GM12878 (cell line): ENCODE measurements at regions not wholly inside any gene's neighbourhood (a gene's known extent, or its start where the extent isn't known, plus 50 kb on each side); places are given as distances from the start of the nearest gene placed in this dataset.

Experiments used
- ATAC-seq: fragments of 200-7000 bp; cut with Tn5 transposase; 3 replicates; pipeline ENCODE4 v1.9.1; 2020; ENCODE audit warnings: mild to moderate bottlenecking, moderate library complexity
- BruUV-seq: library from RNA; stranded (reverse); fragments of 400-500 nt; replicated peaks from 2 replicates; lab custom pipeline; 2021; lab: Mats Ljungman, UMichigan
- CTCF ChIA-PET: fragments of 300-600 bp; sonication (Branson Sonifier 250); formaldehyde crosslinking; extraction: SDS; loops from one replicate; lab custom pipeline; 2021; ENCODE audit warnings: inconsistent platforms; lab: Yijun Ruan, JAX
- POLR2A ChIA-PET: fragments of 350-600 bp; formaldehyde crosslinking; extraction: SDS; loops from one replicate; lab custom pipeline; 2021; ENCODE audit warnings: inconsistent platforms; lab: Charles Lee
- RAD21 ChIA-PET: fragments of 300-600 bp; sonication (Branson Sonifier 250); formaldehyde crosslinking; loops from one replicate; lab custom pipeline; 2023; ENCODE audit warnings: antibody characterized with exemption; ENCODE audit not compliant: unreplicated experiment; lab: Charles Lee
- SMC1A ChIA-PET: fragments of 300-600 bp; sonication (Branson Sonifier 250); formaldehyde crosslinking; loops from one replicate; lab custom pipeline; 2023; ENCODE audit not compliant: unreplicated experiment, uncharacterized antibody; lab: Charles Lee
- DNase-seq: peaks from one replicate; pipeline ENCODE4 v3.0.0-alpha.2; 2011; ENCODE audit warnings: low read depth, low spot score
- FAIRE-seq: peaks from 3 replicates; lab custom pipeline; 2011; peaks lifted over from hg19 to GRCh38; lab: Jason Lieb, UNC
- H2AFZ ChIP-seq: 2 replicates; pipeline ENCODE4 v1.6.0; 2011; ENCODE audit warnings: low read depth, low read length, control low read depth; ENCODE audit not compliant: control insufficient read depth
- H3K27ac ChIP-seq: 2 replicates; pipeline ENCODE4 v1.5.1; 2011; ENCODE audit warnings: control low read depth; ENCODE audit not compliant: control insufficient read depth, insufficient read depth
- H3K27me3 ChIP-seq, 2 experiments: replicated peaks in 1 of 2; 2 replicates each; pipeline versions ENCODE4 v1.6.0 to v1.6.1; 2011; ENCODE audit warnings: low read length in 1 of 2; ENCODE audit not compliant: control insufficient read depth in 2 of 2, insufficient read depth in 2 of 2
- H3K36me3 ChIP-seq, 2 experiments: 2 replicates each; pipeline ENCODE4 v1.5.1; 2011; ENCODE audit warnings: low read length in 1 of 2; ENCODE audit not compliant: control insufficient read depth in 2 of 2, insufficient read depth in 2 of 2
- H3K4me1 ChIP-seq: 2 replicates; pipeline ENCODE4 v1.6.1; 2011; ENCODE audit warnings: mild to moderate bottlenecking, low read length, moderate library complexity, mixed read lengths; ENCODE audit not compliant: control insufficient read depth, insufficient read depth
- H3K4me2 ChIP-seq: 2 replicates; pipeline ENCODE4 v1.6.0; 2011; ENCODE audit warnings: control low read depth; ENCODE audit not compliant: control insufficient read depth, insufficient read depth
- H3K4me3 ChIP-seq: fragments of 200-600 bp; sonication (generic); 2 replicates; pipeline ENCODE4 v1.5.1; 2016
- H3K79me2 ChIP-seq: 2 replicates; pipeline ENCODE4 v1.6.0; 2011; ENCODE audit warnings: low read length; ENCODE audit not compliant: control insufficient read depth, insufficient read depth
- H3K9ac ChIP-seq: 2 replicates; pipeline ENCODE4 v1.8.0; 2011; ENCODE audit warnings: low read length, control low read depth, mixed read lengths; ENCODE audit not compliant: control insufficient read depth, insufficient read depth
- H3K9me3 ChIP-seq: replicated peaks from 3 replicates; pipeline ENCODE4 v1.5.1; 2011; ENCODE audit warnings: mild to moderate bottlenecking, low read length; ENCODE audit not compliant: control insufficient read depth, insufficient read depth
- H4K20me1 ChIP-seq: 2 replicates; pipeline ENCODE4 v1.6.0; 2011; ENCODE audit not compliant: control insufficient read depth, insufficient read depth
- BCL3 ChIP-seq: IDR thresholded peaks from 2 replicates; pipeline ENCODE4 v1.6.1; 2011; ENCODE audit warnings: borderline replicate concordance, low read depth, mild to moderate bottlenecking, moderate library complexity, low read length; ENCODE audit not compliant: insufficient read depth, poor library complexity, severe bottlenecking
- CUX1 ChIP-seq: IDR thresholded peaks from 2 replicates; pipeline ENCODE4 v1.6.1; 2012; ENCODE audit warnings: improper control_type of control experiment, low read depth, low read length; ENCODE audit not compliant: insufficient replicate concordance
- IRF3 ChIP-seq: fragments of 450-650 bp; IDR thresholded peaks from 2 replicates; pipeline ENCODE4 v1.6.1; 2014; ENCODE audit warnings: mild to moderate bottlenecking
- RB1 ChIP-seq: fragments of 450-650 bp; formaldehyde crosslinking; IDR thresholded peaks from 2 replicates; pipeline ENCODE4 v1.6.1; 2017; ENCODE audit warnings: mild to moderate bottlenecking, borderline replicate concordance
- RUNX3 ChIP-seq: IDR thresholded peaks from 2 replicates; pipeline ENCODE4 v1.6.1; 2012; ENCODE audit warnings: low read length, inconsistent platforms
- SIN3A ChIP-seq: IDR thresholded peaks from 2 replicates; pipeline ENCODE4 v1.6.1; 2012; ENCODE audit warnings: low read depth, low read length, improper control_type of control experiment
- SIX5 ChIP-seq: IDR thresholded peaks from 2 replicates; pipeline ENCODE4 v1.6.1; 2011; ENCODE audit warnings: mild to moderate bottlenecking, low read depth, low read length, moderate library complexity; ENCODE audit not compliant: severe bottlenecking
- SP1 ChIP-seq: IDR thresholded peaks from one replicate; pipeline ENCODE4 v1.6.1; 2011; ENCODE audit warnings: low read depth, low read length
- USF2 ChIP-seq: IDR thresholded peaks from 2 replicates; pipeline ENCODE4 v1.6.1; 2011; ENCODE audit warnings: low read depth, low read length, improper control_type of control experiment, borderline replicate concordance
- ZNF24 ChIP-seq: fragments of 450-650 bp; IDR thresholded peaks from 2 replicates; pipeline ENCODE4 v1.6.1; 2017; ENCODE audit warnings: antibody characterized with exemption, mild to moderate bottlenecking
- in situ Hi-C: fragments of 300-500 bp; cut with MboI; formaldehyde crosslinking; loops from 9 replicates; pipeline ENCODE4 v1.14.3; 2018; ENCODE audit warnings: mixed read lengths
- intact Hi-C: fragments of 100-400 bp; cut with micrococcal nuclease; formaldehyde crosslinking; loops from one replicate; pipeline ENCODE4 v1.14.2; 2022; ENCODE audit not compliant: unreplicated experiment

- TF ChIP-seq BCL3, result no peak
- TF ChIP-seq, all 136 proteins: peak for 0
Measured at GRCh38 chr9:25481372-25481771, 196.9 kb downstream of the TUSC1 start (continued).

GRCh38 chr9:25480696-25481095 is 197.5 kb downstream of the TUSC1 start:
- TF ChIP-seq CUX1 (no peak), IRF3 (no peak), USF2 (no peak), SIX5 (no peak), RUNX3 (no peak), ZNF24 (no peak), SIN3A (no peak), RB1 (no peak), SP1 (no peak)
- Histone ChIP-seq H2AFZ (no peak overlapping the region), H3K4me1 (no peaks in the 10 kb centered on the region), H3K36me3 (no peaks in the 10 kb centered on the region), H4K20me1 (no peaks in the 10 kb centered on the region), H3K27me3 (no peaks in the 10 kb centered on the region), H3K27ac (no peak overlapping the region), H3K4me2 (no peak overlapping the region), H3K4me3 (no peak overlapping the region), H3K79me2 (no peaks in the 10 kb centered on the region), H3K9me3 (no peaks in the 10 kb centered on the region), H3K9ac (no peak overlapping the region)
- RAD21 ChIA-PET, result no interaction called here
- intact Hi-C loops (no loop called here), in situ Hi-C loops (no loop called here)
- FAIRE-seq (no peak), ATAC-seq (no peak), DNase-seq (no peak)
- CTCF ChIA-PET, result no interaction called here
- no TSS peak for BruUV-seq
- SMC1A ChIA-PET, result no interaction called here
- POLR2A ChIA-PET, result no interaction called here
